Activated CD8-positive, alpha-beta memory T cell treated with anti-CD3 and anti-CD28 coated beads for 1 hour (primary cell): ENCODE measurements at regions not wholly inside any gene's neighbourhood (a gene's known extent, or its start where the extent isn't known, plus 50 kb on each side); places are given as distances from the start of the nearest gene placed in this dataset.
"Not testable (repeated sequence)": the region's sequence is repeated elsewhere in the genome, so short reads cannot be mapped to it uniquely, and the experiment has no call there.

ENCODE experiments used
- DNase-seq, 2 donors: peaks; one replicate each; pipeline ENCODE4 v3.0.0-alpha.2; 2020; ENCODE audit warnings: low read depth in 1 of 2; ENCODE audit errors: extremely low read depth in 1 of 2

- DNase-seq, result not testable (repeated sequence)
These were observed 116.1 kb upstream of the GJE1 start for GRCh38 chr6:142016666-142017065.

- DNase-seq, result not testable (repeated sequence)
These were observed 117.3 kb upstream of the GJE1 start for GRCh38 chr6:142015463-142015862.

GRCh38 chr6:142015011-142015410, 117.7 kb upstream of the GJE1 start:
- no peak for DNase-seq

GRCh38 chr6:142014515-142014914, 118.2 kb upstream of the GJE1 start:
- DNase-seq, result no peak

GRCh38 chr6:142013875-142014495, 118.7 kb upstream of the GJE1 start:
- DNase-seq, result no peak

GRCh38 chr6:142013287-142013686, 119.4 kb upstream of the GJE1 start:
- no peak for DNase-seq

GRCh38 chr6:142011775-142012174, 121.0 kb upstream of the GJE1 start:
- DNase-seq, result no peak

GRCh38 chr6:142011156-142011555, 121.6 kb upstream of the GJE1 start:
- DNase-seq, result no peak

- no peak for DNase-seq
These were observed 123.1 kb upstream of the GJE1 start for GRCh38 chr6:142009647-142010046.

- DNase-seq, result no peak
These were observed 123.9 kb upstream of the GJE1 start for GRCh38 chr6:142008781-142009180.

- DNase-seq, result no peak
These were observed 124.5 kb upstream of the GJE1 start for GRCh38 chr6:142008016-142008735.

GRCh38 chr6:142005021-142005420, 127.7 kb upstream of the GJE1 start:
- DNase-seq, result no peak

- DNase-seq, result no peak
These were observed 129.8 kb upstream of the GJE1 start for GRCh38 chr6:142002825-142003405.

- no peak for DNase-seq
These were observed 135.9 kb upstream of the GJE1 start for GRCh38 chr6:141996823-141997222.

- no peak for DNase-seq
These were observed 140.6 kb upstream of the GJE1 start for GRCh38 chr6:141992109-141992508.

GRCh38 chr6:141990840-141991239, 141.9 kb upstream of the GJE1 start:
- no peak for DNase-seq

GRCh38 chr6:141989706-141989959, 143.1 kb upstream of the GJE1 start:
- no peak for DNase-seq

- DNase-seq, result no peak
These were observed 143.6 kb upstream of the GJE1 start for GRCh38 chr6:141988954-141989705.

- DNase-seq, result no peak
These were observed 144.4 kb upstream of the GJE1 start for GRCh38 chr6:141988327-141988726.

GRCh38 chr6:141986457-141986856, 146.3 kb upstream of the GJE1 start:
- no peak for DNase-seq

GRCh38 chr6:141981190-141981589, 151.5 kb upstream of the GJE1 start:
- DNase-seq, result no peak

GRCh38 chr6:141977782-141978181, 154.9 kb upstream of the GJE1 start:
- no peak for DNase-seq
